H1 (cell line): ENCODE measurements at regions not wholly inside any gene's neighbourhood (a gene's known extent, or its start where the extent isn't known, plus 50 kb on each side); places are given as distances from the start of the nearest gene placed in this dataset.

ENCODE experiments used
- BACH1 ChIP-seq: IDR thresholded peaks from 2 replicates; pipeline ENCODE4 v1.6.1; 2012; ENCODE audit warnings: low read length, improper control_type of control experiment
- CEBPB ChIP-seq: IDR thresholded peaks from 2 replicates; pipeline ENCODE4 v1.6.1; 2012; ENCODE audit warnings: low read depth, low read length
- E2F6 ChIP-seq: IDR thresholded peaks from 2 replicates; pipeline ENCODE4 v1.6.1; 2012; ENCODE audit warnings: inconsistent platforms
- HDAC6 ChIP-seq: IDR thresholded peaks from one replicate; pipeline ENCODE4 v1.7.1; 2012; ENCODE audit warnings: low read depth, mild to moderate bottlenecking, inconsistent platforms, low read length, moderate library complexity
- PHF8 ChIP-seq: fragments of 200-600 bp; sonication (generic); conservative IDR thresholded peaks from 2 replicates; pipeline ENCODE4 v1.7.1; 2012; ENCODE audit warnings: low read depth, mild to moderate bottlenecking, inconsistent platforms, low read length, moderate library complexity
- POLR2A ChIP-seq, 2 experiments: IDR thresholded peaks; 1 replicate in 1 of 2; 2 replicates in 1 of 2; pipeline ENCODE4 v1.6.1; 2011; ENCODE audit warnings: low read depth in 2 of 2, low read length in 2 of 2, mild to moderate bottlenecking in 2 of 2; ENCODE audit errors: control extremely low read depth in 1 of 2
- POLR2AphosphoS5 ChIP-seq: IDR thresholded peaks from 2 replicates; pipeline ENCODE4 v1.6.1; 2011; ENCODE audit warnings: low read depth, low read length
- RFX5 ChIP-seq: IDR thresholded peaks from 2 replicates; pipeline ENCODE4 v1.6.1; 2011; ENCODE audit warnings: low read depth, low read length, improper control_type of control experiment, borderline replicate concordance
- SIN3A ChIP-seq, 2 experiments: IDR thresholded peaks in 1 of 2; conservative IDR thresholded peaks in 1 of 2; 2 replicates each; pipeline ENCODE4 v1.6.1; 2011 to 2012; ENCODE audit warnings: low read length in 2 of 2, improper control_type of control experiment in 1 of 2, low read depth in 1 of 2, mild to moderate bottlenecking in 1 of 2
- SP1 ChIP-seq: IDR thresholded peaks from 2 replicates; pipeline ENCODE4 v1.6.1; 2011; ENCODE audit warnings: low read depth, low read length
- TAF7 ChIP-seq: optimal IDR thresholded peaks from 2 replicates; pipeline ENCODE3; 2011; ENCODE audit warnings: low read depth, mild to moderate bottlenecking, inconsistent platforms, low read length, moderate library complexity, borderline replicate concordance
- TF ChIP-seq, protein P1 (sequence below), 3 experiments: IDR thresholded peaks; 1 replicate in 2 of 3; 2 replicates in 1 of 3; pipeline versions ENCODE4 v1.5.1 to v1.6.1; 2011; ENCODE audit warnings: low read length in 3 of 3, mild to moderate bottlenecking in 3 of 3, inconsistent platforms in 2 of 3, low read depth in 1 of 3, moderate library complexity in 1 of 3; ENCODE audit not compliant: insufficient read depth in 1 of 3; ENCODE audit errors: control extremely low read depth in 1 of 3

DNA sequence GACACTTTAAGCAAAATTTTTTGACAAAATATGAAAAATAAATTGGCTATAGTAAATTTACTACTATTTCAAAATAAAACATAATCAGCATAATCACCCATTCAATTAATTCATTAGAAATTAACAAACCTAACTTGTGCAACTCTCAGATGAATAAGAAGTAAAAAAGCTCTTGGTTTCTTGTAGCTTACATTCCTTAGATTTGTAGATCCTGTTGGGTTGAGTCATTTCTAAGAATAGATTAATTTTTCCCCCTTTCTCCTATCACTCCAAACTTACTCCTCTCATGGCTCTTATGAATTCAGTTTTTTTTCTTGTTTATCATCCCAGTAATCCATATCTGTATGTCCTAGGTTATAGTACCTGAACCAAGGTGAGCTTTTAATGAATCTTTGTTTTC, 230.9 kb upstream of the LRIG3 start:
- TF ChIP-seq TAF7 (no peak), BACH1 (no peak), SP1 (no peak), POLR2A (IDR thresholded peaks at IDR 0.05; ENCODE audit: control extremely low read depth in 1 of 2, low read depth in 2 of 2, low read length in 2 of 2) (no peak), HDAC6 (no peak), CEBPB (no peak), POLR2AphosphoS5 (no peak), SIN3A (conservative IDR thresholded peaks at IDR 0.05 in 1 of 2, IDR thresholded peaks at IDR 0.05 in 1 of 2; ENCODE audit: low read depth in 1 of 2, low read length in 2 of 2) (no peak), PHF8 (no peak), RFX5 (no peak), E2F6 (no peak)
- TF ChIP-seq, protein P1, sequence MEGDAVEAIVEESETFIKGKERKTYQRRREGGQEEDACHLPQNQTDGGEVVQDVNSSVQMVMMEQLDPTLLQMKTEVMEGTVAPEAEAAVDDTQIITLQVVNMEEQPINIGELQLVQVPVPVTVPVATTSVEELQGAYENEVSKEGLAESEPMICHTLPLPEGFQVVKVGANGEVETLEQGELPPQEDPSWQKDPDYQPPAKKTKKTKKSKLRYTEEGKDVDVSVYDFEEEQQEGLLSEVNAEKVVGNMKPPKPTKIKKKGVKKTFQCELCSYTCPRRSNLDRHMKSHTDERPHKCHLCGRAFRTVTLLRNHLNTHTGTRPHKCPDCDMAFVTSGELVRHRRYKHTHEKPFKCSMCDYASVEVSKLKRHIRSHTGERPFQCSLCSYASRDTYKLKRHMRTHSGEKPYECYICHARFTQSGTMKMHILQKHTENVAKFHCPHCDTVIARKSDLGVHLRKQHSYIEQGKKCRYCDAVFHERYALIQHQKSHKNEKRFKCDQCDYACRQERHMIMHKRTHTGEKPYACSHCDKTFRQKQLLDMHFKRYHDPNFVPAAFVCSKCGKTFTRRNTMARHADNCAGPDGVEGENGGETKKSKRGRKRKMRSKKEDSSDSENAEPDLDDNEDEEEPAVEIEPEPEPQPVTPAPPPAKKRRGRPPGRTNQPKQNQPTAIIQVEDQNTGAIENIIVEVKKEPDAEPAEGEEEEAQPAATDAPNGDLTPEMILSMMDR (IDR thresholded peaks at IDR 0.05; ENCODE audit: control extremely low read depth in 1 of 3, insufficient read depth in 1 of 3, low read depth in 1 of 3, low read length in 3 of 3): no peak
